GM23338 (cell line): ENCODE measurements at regions not wholly inside any gene's neighbourhood (a gene's known extent, or its start where the extent isn't known, plus 50 kb on each side); places are given as distances from the start of the nearest gene placed in this dataset.

ENCODE experiments used
- ATAC-seq: fragments of 200-7000 bp; cut with Tn5 transposase; 3 replicates; pipeline ENCODE4 v1.9.1; 2020
- DNase-seq: peaks from one replicate; pipeline ENCODE4 v3.0.0-alpha.2; 2015; ENCODE audit warnings: low spot score
- H2AFZ ChIP-seq: fragments of 200-600 bp; sonication (generic); 2 replicates; pipeline ENCODE4 v1.8.0; 2016; ENCODE audit warnings: antibody characterized with exemption, mild to moderate bottlenecking, moderate library complexity
- H3F3A ChIP-seq: fragments of 200-600 bp; sonication (generic); replicated peaks from 2 replicates; pipeline ENCODE4 v1.8.0; 2017; ENCODE audit warnings: antibody characterized with exemption, mixed run types, low read depth
- H3K27ac ChIP-seq: fragments of 200-600 bp; sonication (generic); 2 replicates; pipeline ENCODE4 v1.6.1; 2016; ENCODE audit warnings: low read depth
- H3K27me3 ChIP-seq: fragments of 200-600 bp; sonication (generic); 2 replicates; pipeline ENCODE4 v1.8.0; 2016; ENCODE audit warnings: mild to moderate bottlenecking, mixed run types, moderate library complexity; ENCODE audit not compliant: insufficient read depth
- H3K36me3 ChIP-seq: fragments of 200-600 bp; sonication (generic); 2 replicates; pipeline ENCODE4 v1.8.0; 2016; ENCODE audit warnings: mild to moderate bottlenecking; ENCODE audit not compliant: insufficient read depth
- H3K4me1 ChIP-seq: fragments of 200-600 bp; sonication (generic); 2 replicates; pipeline ENCODE4 v1.8.0; 2016; ENCODE audit warnings: mild to moderate bottlenecking, moderate library complexity; ENCODE audit not compliant: insufficient read depth
- H3K4me2 ChIP-seq: fragments of 200-600 bp; sonication (generic); 2 replicates; pipeline ENCODE4 v1.7.1; 2017; ENCODE audit warnings: mixed run types
- H3K4me3 ChIP-seq: fragments of 200-600 bp; sonication (generic); 2 replicates; pipeline ENCODE4 v1.6.1; 2016; ENCODE audit warnings: mixed run types
- H3K79me2 ChIP-seq: fragments of 200-600 bp; sonication (generic); replicated peaks from 2 replicates; pipeline ENCODE4 v1.8.0; 2017; ENCODE audit warnings: mild to moderate bottlenecking; ENCODE audit not compliant: insufficient read depth
- H3K9me2 ChIP-seq: fragments of 200-600 bp; sonication (generic); 2 replicates; pipeline ENCODE4 v1.8.0; 2017; ENCODE audit not compliant: insufficient read depth
- H4K20me1 ChIP-seq: fragments of 200-600 bp; sonication (generic); replicated peaks from 2 replicates; pipeline ENCODE4 v1.8.0; 2017; ENCODE audit warnings: mild to moderate bottlenecking; ENCODE audit not compliant: insufficient read depth
- H3K27ac Mint-ChIP-seq: 2 replicates; pipeline ENCODE4 v1.8.0; 2020; ENCODE audit warnings: inconsistent platforms, mild to moderate bottlenecking, moderate library complexity, mixed read lengths
- H3K27me3 Mint-ChIP-seq: 3 replicates; pipeline ENCODE4 v1.8.0; 2022; ENCODE audit warnings: low read depth, mild to moderate bottlenecking, moderate library complexity, mixed read lengths, inconsistent platforms; ENCODE audit not compliant: insufficient read depth, poor library complexity
- H3K36me3 Mint-ChIP-seq: 3 replicates; pipeline ENCODE4 v1.8.0; 2021; ENCODE audit warnings: low read depth, mild to moderate bottlenecking, inconsistent platforms, moderate library complexity, mixed read lengths
- H3K4me1 Mint-ChIP-seq: 3 replicates; pipeline ENCODE4 v1.8.0; 2020; ENCODE audit warnings: mild to moderate bottlenecking, inconsistent platforms, mixed read lengths
- H3K4me3 Mint-ChIP-seq: 3 replicates; pipeline ENCODE4 v1.8.0; 2021; ENCODE audit warnings: moderate library complexity, mild to moderate bottlenecking, inconsistent platforms, mixed read lengths
- H3K9me3 Mint-ChIP-seq: 3 replicates; pipeline ENCODE4 v1.8.0; 2020; ENCODE audit warnings: moderate library complexity, mild to moderate bottlenecking, inconsistent platforms, mixed read lengths
- CREB1 ChIP-seq: fragments of 250-450 bp; sonication (Bioruptor Pico); IDR thresholded peaks from 2 replicates; pipeline ENCODE4 v1.5.0; 2020; ENCODE audit warnings: low read depth, mild to moderate bottlenecking, moderate library complexity
- EZH2 ChIP-seq: fragments of 200-600 bp; sonication (generic); IDR thresholded peaks from one replicate; pipeline ENCODE4 v1.8.0; 2017; ENCODE audit warnings: antibody characterized with exemption, mild to moderate bottlenecking, low read depth; ENCODE audit not compliant: unreplicated experiment
- EZH2phosphoT487 ChIP-seq: fragments of 200-600 bp; sonication (generic); IDR thresholded peaks from one replicate; pipeline ENCODE4 v1.8.1; 2018; ENCODE audit warnings: antibody characterized with exemption; ENCODE audit not compliant: unreplicated experiment
- JUNB ChIP-seq: IDR thresholded peaks from one replicate; pipeline ENCODE4 v1.6.1; 2016; ENCODE audit warnings: antibody characterized with exemption; ENCODE audit not compliant: unreplicated experiment
- NANOG ChIP-seq: IDR thresholded peaks from 2 replicates; pipeline ENCODE4 v1.6.1; 2016; ENCODE audit warnings: antibody characterized with exemption, borderline replicate concordance
- POLR2AphosphoS5 ChIP-seq: IDR thresholded peaks from 2 replicates; pipeline ENCODE4 v1.6.1; 2016; ENCODE audit warnings: antibody characterized with exemption, low read depth
- REST ChIP-seq: IDR thresholded peaks from one replicate; pipeline ENCODE4 v1.6.1; 2018; ENCODE audit warnings: antibody characterized with exemption; ENCODE audit not compliant: unreplicated experiment
- STAT1 ChIP-seq: IDR thresholded peaks from one replicate; pipeline ENCODE4 v1.6.1; 2016; ENCODE audit warnings: antibody characterized with exemption; ENCODE audit not compliant: unreplicated experiment
- ZNF114 ChIP-seq: fragments of 250-450 bp; sonication (Bioruptor Pico); IDR thresholded peaks from 2 replicates; pipeline ENCODE4 v1.5.0; 2020; ENCODE audit warnings: mild to moderate bottlenecking, moderate library complexity
- ZNF331 ChIP-seq: fragments of 250-450 bp; sonication (Bioruptor Pico); IDR thresholded peaks from 2 replicates; pipeline ENCODE4 v1.5.0; 2020; ENCODE audit warnings: low read depth, mild to moderate bottlenecking, moderate library complexity
- TF ChIP-seq, protein P1 (sequence below): IDR thresholded peaks from 2 replicates; pipeline ENCODE4 v1.6.1; 2016; ENCODE audit warnings: antibody characterized with exemption
- TF ChIP-seq, protein P2 (sequence below): fragments of 250-450 bp; sonication (Bioruptor Pico); IDR thresholded peaks from 2 replicates; pipeline ENCODE4 v1.5.0; 2020; ENCODE audit warnings: mild to moderate bottlenecking, moderate library complexity
- TF ChIP-seq, protein P3 (sequence below), 2 experiments: fragments of 200-600 bp in 1 of 2; sonication (generic) in 1 of 2; conservative IDR thresholded peaks; 2 replicates each; pipeline versions ENCODE4 v1.5.1 to v1.6.1; 2016 to 2017; ENCODE audit warnings: antibody characterized with exemption in 2 of 2, low read depth in 2 of 2, mild to moderate bottlenecking in 2 of 2, moderate library complexity in 1 of 2

DNA sequence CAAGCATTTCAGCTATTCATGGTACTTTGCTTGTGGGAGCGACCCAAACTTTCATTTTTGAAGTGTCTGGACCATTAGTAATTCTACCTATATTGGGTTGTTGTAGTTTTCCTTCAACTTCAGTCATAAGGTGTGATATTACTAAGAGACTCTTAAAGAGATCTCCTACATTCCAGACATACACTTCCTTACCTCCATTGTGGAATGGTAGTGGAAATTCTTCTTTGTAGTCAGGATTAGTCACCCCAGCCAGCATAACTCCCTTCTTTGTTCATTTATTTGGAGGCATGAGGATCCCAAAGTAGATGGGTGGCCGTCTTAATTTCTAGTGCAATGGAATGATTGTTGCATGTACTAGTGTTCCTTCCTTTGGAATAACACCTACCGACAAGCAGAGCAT is 991.4 kb downstream of the ARAP2 start:
- peaks cover under 1% of the 10 kb centered on the region; the same call in 1 of the 2 replicates for H3K4me1 ChIP-seq
- no peak overlapping the region for H2AFZ ChIP-seq
- H4K20me1 ChIP-seq: no peaks in the 10 kb centered on the region
- no peaks in the 10 kb centered on the region for H3F3A ChIP-seq
- no peaks in the 10 kb centered on the region for H3K79me2 ChIP-seq
- Mint-ChIP-seq H3K4me3 (no peak overlapping the region), H3K27me3 (no peaks in the 10 kb centered on the region), H3K9me3 (no peaks in the 10 kb centered on the region), H3K4me1 (peaks cover 5% of the 10 kb centered on the region; the same call in 2 of the 3 replicates), H3K36me3 (peaks cover 2% of the 10 kb centered on the region; the same call in 1 of the 3 replicates), H3K27ac (no peak overlapping the region)
- peak; percentile 1 for DNase-seq
- H3K4me2 ChIP-seq: no peak overlapping the region
- TF ChIP-seq, protein P1, sequence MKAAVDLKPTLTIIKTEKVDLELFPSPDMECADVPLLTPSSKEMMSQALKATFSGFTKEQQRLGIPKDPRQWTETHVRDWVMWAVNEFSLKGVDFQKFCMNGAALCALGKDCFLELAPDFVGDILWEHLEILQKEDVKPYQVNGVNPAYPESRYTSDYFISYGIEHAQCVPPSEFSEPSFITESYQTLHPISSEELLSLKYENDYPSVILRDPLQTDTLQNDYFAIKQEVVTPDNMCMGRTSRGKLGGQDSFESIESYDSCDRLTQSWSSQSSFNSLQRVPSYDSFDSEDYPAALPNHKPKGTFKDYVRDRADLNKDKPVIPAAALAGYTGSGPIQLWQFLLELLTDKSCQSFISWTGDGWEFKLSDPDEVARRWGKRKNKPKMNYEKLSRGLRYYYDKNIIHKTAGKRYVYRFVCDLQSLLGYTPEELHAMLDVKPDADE: no peak
- TF ChIP-seq STAT1 (no peak), EZH2 (no peak), JUNB (no peak), POLR2AphosphoS5 (no peak), NANOG (no peak), ZNF331 (CRISPR knock-in tag) (no peak), EZH2phosphoT487 (no peak), REST (no peak), ZNF114 (CRISPR knock-in tag) (no peak), CREB1 (CRISPR knock-in tag) (no peak)
- TF ChIP-seq, protein P2, sequence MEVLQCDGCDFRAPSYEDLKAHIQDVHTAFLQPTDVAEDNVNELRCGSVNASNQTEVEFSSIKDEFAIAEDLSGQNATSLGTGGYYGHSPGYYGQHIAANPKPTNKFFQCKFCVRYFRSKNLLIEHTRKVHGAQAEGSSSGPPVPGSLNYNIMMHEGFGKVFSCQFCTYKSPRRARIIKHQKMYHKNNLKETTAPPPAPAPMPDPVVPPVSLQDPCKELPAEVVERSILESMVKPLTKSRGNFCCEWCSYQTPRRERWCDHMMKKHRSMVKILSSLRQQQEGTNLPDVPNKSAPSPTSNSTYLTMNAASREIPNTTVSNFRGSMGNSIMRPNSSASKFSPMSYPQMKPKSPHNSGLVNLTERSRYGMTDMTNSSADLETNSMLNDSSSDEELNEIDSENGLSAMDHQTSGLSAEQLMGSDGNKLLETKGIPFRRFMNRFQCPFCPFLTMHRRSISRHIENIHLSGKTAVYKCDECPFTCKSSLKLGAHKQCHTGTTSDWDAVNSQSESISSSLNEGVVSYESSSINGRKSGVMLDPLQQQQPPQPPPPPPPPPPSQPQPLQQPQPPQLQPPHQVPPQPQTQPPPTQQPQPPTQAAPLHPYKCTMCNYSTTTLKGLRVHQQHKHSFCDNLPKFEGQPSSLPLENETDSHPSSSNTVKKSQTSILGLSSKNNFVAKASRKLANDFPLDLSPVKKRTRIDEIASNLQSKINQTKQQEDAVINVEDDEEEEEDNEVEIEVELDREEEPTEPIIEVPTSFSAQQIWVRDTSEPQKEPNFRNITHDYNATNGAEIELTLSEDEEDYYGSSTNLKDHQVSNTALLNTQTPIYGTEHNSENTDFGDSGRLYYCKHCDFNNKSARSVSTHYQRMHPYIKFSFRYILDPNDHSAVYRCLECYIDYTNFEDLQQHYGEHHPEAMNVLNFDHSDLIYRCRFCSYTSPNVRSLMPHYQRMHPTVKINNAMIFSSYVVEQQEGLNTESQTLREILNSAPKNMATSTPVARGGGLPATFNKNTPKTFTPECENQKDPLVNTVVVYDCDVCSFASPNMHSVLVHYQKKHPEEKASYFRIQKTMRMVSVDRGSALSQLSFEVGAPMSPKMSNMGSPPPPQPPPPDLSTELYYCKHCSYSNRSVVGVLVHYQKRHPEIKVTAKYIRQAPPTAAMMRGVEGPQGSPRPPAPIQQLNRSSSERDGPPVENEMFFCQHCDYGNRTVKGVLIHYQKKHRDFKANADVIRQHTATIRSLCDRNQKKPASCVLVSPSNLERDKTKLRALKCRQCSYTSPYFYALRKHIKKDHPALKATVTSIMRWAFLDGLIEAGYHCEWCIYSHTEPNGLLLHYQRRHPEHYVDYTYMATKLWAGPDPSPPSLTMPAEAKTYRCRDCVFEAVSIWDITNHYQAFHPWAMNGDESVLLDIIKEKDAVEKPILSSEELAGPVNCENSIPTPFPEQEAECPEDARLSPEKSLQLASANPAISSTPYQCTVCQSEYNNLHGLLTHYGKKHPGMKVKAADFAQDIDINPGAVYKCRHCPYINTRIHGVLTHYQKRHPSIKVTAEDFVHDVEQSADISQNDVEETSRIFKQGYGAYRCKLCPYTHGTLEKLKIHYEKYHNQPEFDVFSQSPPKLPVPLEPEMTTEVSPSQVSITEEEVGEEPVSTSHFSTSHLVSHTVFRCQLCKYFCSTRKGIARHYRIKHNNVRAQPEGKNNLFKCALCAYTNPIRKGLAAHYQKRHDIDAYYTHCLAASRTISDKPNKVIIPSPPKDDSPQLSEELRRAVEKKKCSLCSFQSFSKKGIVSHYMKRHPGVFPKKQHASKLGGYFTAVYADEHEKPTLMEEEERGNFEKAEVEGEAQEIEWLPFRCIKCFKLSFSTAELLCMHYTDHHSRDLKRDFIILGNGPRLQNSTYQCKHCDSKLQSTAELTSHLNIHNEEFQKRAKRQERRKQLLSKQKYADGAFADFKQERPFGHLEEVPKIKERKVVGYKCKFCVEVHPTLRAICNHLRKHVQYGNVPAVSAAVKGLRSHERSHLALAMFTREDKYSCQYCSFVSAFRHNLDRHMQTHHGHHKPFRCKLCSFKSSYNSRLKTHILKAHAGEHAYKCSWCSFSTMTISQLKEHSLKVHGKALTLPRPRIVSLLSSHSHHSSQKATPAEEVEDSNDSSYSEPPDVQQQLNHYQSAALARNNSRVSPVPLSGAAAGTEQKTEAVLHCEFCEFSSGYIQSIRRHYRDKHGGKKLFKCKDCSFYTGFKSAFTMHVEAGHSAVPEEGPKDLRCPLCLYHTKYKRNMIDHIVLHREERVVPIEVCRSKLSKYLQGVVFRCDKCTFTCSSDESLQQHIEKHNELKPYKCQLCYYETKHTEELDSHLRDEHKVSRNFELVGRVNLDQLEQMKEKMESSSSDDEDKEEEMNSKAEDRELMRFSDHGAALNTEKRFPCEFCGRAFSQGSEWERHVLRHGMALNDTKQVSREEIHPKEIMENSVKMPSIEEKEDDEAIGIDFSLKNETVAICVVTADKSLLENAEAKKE (CRISPR knock-in tag): no peak
- TF ChIP-seq, protein P3, sequence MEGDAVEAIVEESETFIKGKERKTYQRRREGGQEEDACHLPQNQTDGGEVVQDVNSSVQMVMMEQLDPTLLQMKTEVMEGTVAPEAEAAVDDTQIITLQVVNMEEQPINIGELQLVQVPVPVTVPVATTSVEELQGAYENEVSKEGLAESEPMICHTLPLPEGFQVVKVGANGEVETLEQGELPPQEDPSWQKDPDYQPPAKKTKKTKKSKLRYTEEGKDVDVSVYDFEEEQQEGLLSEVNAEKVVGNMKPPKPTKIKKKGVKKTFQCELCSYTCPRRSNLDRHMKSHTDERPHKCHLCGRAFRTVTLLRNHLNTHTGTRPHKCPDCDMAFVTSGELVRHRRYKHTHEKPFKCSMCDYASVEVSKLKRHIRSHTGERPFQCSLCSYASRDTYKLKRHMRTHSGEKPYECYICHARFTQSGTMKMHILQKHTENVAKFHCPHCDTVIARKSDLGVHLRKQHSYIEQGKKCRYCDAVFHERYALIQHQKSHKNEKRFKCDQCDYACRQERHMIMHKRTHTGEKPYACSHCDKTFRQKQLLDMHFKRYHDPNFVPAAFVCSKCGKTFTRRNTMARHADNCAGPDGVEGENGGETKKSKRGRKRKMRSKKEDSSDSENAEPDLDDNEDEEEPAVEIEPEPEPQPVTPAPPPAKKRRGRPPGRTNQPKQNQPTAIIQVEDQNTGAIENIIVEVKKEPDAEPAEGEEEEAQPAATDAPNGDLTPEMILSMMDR (conservative IDR thresholded peaks at IDR 0.05; ENCODE audit: low read depth in 2 of 2): no peak
- ATAC-seq: no peak
- H3K4me3 ChIP-seq: no peak overlapping the region
- no peak overlapping the region for H3K27ac ChIP-seq
- no peaks in the 10 kb centered on the region for H3K27me3 ChIP-seq
- no peaks in the 10 kb centered on the region for H3K36me3 ChIP-seq
- 0 out of 2 replicates have a peak, but pooled peaks cover 6% of the 10 kb centered on the region for H3K9me2 ChIP-seq
